SKM-1 treated with dmso at 0.1 percent for 144 hours (cell line): ENCODE measurements at regions not wholly inside any gene's neighbourhood (a gene's known extent, or its start where the extent isn't known, plus 50 kb on each side); places are given as distances from the start of the nearest gene placed in this dataset.

Experiments
- DNase-seq: peaks from one replicate; lab custom pipeline; 2025; ENCODE audit not compliant: unreplicated experiment; lab: John Stamatoyannopoulos, UW

DNA sequence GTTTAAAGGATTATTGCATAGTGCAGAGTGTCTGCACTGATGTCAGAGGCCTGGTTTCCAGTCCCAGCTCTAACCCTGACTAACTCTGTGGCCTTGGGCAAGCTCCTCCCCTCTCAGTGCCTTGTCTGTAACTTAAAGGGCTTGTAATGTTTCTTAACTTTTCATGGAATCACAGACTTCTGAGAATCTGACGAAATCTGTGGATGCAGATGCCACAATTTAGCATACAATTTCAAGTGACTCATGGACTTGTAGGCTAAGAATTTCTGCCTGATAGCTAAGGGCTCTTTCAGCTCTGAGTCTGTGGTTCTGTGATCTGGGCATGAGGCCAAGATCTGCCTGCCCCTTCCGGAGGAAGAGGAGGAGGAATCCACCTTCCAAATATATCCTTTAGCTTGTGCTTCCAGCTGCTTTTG lies 236.9 kb downstream of the AR start:
- DNase-seq, result peak; percentile 80

DNA sequence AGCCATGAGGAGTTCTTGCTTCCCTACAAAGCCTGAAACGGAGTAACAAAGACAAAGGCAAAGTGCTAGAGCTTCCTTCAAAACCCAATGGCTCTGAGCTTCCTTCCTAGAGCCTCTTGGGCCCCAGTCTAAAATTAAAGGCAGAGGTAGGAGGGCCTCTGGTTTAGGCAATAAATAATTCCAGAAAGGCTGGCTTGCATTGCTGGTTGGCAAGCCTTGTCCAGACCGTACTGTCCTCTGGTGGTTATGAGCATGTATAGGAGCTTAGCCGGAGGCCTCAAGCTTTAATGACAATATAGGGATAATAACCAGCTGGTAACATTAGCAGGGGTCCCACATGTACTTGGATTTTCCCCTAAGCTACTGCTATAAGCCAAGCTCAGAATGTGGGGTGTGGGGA lies 237.3 kb downstream of the AR start:
- DNase-seq, result peak; percentile 55

DNA sequence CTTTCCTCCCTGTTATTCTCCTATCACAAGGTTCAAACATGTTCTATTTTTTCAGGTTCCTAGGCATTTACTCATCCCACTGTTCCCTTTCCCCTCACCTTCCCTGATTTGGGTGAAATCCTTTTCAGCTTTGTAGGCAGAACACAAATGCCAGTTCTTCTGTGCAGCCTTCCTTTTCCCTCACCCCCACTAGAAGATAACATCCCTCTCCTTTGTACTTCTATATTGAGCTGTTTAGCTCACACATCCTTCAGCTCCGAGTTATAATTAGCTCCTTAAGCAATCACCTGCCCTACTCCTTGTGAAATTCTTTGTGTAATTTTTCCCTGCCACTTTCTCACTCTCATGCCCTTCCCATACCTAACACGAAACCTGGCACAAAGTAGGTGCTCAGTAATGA lies 240.9 kb downstream of the AR start:
- DNase-seq, result peak; percentile 28

DNA sequence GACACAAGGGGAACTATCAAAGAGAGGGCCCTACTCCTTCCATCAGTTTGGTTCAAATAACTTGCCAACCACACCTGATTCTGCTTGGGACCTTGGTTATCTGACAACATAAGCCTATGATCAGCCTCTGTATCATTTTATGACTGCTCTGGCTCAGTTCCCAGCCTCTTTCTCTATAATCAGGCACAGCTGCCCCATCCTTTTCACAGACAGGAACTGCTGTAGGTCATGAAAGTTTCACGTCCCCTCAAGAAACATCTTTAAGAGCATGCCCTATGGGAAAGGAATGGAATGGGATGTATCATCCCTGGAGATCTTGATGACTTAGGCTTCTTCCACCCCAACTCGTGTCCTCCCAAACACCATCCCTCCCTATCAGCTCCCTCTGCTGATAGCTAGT lies 243.4 kb downstream of the AR start:
- no peak for DNase-seq

DNA sequence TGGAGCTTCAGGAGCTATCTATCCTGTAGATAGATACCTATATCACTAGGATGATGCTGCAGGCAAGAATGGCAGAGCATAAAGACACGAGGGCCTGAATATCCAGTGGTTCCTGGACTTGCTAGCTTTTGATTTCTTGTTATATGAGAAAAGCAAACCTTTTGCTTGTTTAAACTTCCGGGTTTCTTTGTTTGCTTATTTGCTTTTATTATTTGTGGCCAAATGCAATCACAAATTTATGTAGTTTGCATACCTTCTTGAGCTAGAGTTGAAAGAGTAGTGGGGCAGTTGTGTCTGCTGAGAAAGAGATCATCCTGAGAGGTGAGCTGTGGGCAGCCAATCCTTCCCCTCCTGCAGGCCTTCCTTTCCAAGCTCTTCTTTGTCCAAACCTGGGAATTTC lies 245.7 kb downstream of the AR start:
- no peak for DNase-seq
